LNCaP clone FGC (cell line): ENCODE measurements at regions not wholly inside any gene's neighbourhood (a gene's known extent, or its start where the extent isn't known, plus 50 kb on each side); places are given as distances from the start of the nearest gene placed in this dataset.

ENCODE experiments used
- DNase-seq: peaks from one replicate; pipeline ENCODE4 v3.0.0-alpha.2; 2011; ENCODE audit warnings: low read depth
- H3K4me3 ChIP-seq: 2 replicates; pipeline ENCODE4 v1.5.1; 2011; ENCODE audit warnings: mild to moderate bottlenecking, low read depth, low read length, control low read depth
- TF ChIP-seq, protein P1 (sequence below): IDR thresholded peaks from 2 replicates; pipeline ENCODE4 v1.5.1; 2012; ENCODE audit warnings: mild to moderate bottlenecking; ENCODE audit not compliant: control insufficient read depth, insufficient read depth; ENCODE audit errors: extremely low read depth

DNA sequence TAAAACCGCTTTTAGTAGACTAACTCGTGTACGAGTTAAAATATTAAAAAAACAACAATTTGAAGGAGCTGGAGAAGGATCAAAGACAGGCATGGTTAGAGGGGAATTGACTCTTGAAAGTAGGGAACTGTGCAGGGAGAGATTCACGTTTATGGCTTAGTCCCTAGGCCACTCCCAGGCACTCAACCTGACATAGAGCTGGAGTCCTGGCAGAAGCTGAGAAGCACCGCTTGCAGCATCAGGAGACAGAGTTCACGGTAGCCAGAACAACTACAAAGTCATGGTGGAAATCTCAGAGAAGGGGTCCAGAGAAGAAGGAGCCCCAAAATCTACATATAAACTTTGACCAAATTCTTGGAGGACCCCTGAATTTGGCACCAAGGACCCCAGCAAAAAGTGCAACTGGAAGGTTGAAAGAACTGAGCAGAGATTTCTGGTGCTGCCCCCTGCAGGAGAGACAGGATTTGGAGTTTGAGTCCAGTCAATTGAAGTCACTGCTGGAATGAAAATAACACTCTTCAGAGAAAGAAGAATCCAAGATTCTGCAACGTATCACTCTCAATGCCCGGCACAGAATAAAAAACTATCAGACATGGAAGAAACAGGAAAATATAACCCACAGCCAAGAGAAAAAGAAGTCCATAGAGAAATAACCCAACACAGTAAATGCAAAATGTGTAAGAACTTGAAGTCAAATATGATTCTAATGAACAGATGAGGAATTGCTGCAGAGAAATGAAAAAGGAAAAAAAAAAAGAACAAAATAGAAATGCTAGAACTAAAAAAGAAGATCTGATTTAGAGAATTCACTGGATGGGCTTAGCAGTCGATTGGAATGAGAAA, 493.3 kb upstream of the PODXL start:
- no peak for DNase-seq
- no peak overlapping the region for H3K4me3 ChIP-seq
- TF ChIP-seq, protein P1, sequence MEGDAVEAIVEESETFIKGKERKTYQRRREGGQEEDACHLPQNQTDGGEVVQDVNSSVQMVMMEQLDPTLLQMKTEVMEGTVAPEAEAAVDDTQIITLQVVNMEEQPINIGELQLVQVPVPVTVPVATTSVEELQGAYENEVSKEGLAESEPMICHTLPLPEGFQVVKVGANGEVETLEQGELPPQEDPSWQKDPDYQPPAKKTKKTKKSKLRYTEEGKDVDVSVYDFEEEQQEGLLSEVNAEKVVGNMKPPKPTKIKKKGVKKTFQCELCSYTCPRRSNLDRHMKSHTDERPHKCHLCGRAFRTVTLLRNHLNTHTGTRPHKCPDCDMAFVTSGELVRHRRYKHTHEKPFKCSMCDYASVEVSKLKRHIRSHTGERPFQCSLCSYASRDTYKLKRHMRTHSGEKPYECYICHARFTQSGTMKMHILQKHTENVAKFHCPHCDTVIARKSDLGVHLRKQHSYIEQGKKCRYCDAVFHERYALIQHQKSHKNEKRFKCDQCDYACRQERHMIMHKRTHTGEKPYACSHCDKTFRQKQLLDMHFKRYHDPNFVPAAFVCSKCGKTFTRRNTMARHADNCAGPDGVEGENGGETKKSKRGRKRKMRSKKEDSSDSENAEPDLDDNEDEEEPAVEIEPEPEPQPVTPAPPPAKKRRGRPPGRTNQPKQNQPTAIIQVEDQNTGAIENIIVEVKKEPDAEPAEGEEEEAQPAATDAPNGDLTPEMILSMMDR, result peak; percentile 58

DNA sequence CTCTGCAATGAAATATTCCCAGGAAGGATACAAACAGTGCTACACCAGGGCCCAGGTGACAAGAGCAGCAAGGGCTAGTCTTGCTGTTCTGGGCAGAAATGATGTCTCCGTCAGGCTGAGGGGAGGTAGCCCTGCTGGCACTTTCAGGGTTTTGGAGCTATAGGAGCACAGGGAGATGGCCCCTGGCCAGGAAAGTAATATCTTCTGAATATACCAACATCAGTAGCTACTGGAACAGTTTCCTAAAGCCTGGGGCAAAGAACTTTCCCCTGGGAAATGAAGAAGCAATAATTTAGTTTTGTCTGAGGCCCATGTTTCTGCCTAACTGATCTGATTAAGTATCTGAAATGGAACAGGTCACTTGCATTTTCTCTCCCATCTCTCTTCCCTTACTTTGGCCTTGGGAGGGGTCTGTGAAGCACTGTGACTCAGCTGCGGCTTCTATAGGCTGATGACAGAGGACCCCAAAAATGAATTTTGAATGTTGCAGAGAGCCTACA, 489.1 kb upstream of the PODXL start:
- TF ChIP-seq, protein P1, result no peak
- DNase-seq, result no peak
- no peak overlapping the region for H3K4me3 ChIP-seq

DNA sequence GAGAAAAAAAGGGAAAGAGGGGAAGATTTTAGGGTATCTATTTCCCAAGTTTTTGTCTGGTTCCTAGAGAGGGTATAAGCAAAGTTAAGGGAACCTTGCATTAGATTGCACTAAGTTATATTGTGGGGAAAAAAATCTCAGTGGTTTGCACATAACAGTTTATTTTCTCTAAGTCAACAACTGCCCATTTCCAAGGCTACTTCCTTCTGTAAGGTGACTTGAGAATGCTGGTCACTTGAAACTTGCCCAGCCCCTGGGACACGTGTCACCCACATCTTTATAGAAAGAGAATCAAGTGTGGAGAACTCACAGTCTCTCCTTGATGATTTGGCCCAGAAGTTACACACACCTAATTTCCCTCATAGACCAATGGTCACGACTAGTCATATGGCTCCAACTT, 488.6 kb upstream of the PODXL start:
- no peak for DNase-seq
- no peak overlapping the region for H3K4me3 ChIP-seq
- TF ChIP-seq, protein P1, result no peak

DNA sequence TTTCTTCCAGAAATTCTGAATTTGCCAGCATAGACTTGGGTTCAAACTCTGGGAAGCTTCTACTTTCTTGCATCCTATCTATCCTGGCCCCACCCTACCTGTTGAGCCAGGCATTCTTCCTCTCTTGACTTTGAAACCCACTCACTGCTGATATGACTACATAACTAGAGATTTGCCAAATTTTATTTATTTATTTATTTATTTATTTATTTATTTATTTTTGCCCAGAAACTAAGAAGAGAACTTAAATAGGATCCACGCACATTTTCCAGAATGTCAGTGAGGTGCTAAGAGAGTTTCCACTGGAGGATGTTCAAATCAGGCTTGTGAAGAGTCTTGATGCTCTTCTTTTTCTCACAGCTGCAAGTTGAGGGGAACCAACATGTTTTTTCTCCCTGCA, 487.8 kb upstream of the PODXL start:
- DNase-seq, result no peak
- no peak overlapping the region for H3K4me3 ChIP-seq
- TF ChIP-seq, protein P1, result no peak

DNA sequence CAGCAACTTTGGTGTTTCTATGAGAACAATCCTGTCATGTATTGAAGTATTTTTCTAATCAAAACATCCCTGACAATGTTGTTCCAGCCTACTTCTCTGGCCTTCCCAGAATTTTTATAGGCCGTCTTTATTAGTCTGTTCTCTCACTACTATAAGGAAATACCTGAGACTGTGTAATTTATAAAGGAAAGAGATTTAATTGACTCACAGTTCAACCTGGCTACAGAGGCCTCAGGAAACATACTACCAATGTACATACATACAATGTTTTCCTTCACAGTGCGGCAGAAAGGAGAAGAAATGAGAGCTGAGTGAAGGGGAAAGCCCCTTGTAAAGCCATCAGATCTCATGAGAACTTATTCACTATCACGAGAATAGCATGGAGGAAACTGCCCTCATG, 484.7 kb upstream of the PODXL start:
- no peak overlapping the region for H3K4me3 ChIP-seq
- TF ChIP-seq, protein P1, result no peak
- DNase-seq, result no peak

DNA sequence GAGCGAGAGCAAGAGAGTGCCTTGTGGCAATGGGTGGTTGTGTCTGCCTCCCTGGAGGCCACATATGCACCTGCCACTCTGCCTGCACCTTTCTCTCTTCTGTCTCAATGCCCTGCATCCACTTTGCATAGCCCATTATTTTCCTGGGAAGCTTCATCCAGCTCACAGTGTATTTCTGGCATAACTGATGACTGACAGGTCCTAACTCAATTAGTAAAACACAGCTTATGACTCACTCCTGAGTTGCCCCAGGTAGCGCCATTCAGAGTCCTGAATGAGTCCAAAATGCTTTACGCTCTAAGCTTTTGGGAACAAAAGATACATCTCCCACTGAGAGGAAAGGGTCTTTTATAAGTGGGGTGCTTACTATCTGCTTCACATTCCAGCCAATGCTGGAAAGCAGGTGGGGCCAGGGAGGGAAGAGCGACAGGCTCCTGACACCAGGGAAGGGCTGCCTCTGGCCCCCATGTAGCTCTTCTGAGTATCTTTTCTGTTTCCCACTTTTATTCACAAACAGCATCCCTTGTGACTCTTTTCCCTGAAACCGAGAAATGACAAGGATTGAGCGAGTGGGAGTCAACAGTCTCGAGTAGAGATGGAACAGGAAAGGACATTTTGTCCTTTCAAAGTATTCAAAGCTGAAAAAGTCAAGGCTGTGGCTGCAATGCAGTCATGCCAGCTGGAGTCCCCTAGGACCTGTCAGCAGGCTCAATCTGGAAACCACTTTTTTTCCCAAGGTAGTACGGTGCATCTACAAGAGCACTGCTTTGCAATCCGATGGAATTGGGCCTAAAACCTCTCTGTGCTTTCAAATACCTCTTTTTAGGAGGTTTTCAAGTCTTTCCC, 479.3 kb upstream of the PODXL start:
- no peak overlapping the region for H3K4me3 ChIP-seq
- TF ChIP-seq, protein P1, result no peak
- no peak for DNase-seq
